IMR-90 (cell line): ENCODE measurements at regions not wholly inside any gene's neighbourhood (a gene's known extent, or its start where the extent isn't known, plus 50 kb on each side); places are given as distances from the start of the nearest gene placed in this dataset.
A peak's percentile ranks its signal among the peaks of the same experiment; 100 is the strongest.
"Not testable (repeated sequence)": the region's sequence is repeated elsewhere in the genome, so short reads cannot be mapped to it uniquely, and the experiment has no call there.

ENCODE experiments used
- ATAC-seq: fragments of 200-7000 bp; cut with Tn5 transposase; 2 replicates; pipeline ENCODE4 v1.9.1; 2020; ENCODE audit warnings: low read depth, mild to moderate bottlenecking, moderate library complexity
- BruUV-seq: library from RNA; stranded (reverse); fragments of 400-500 nt; replicated peaks from 2 replicates; lab custom pipeline; 2021; lab: Mats Ljungman, UMichigan
- CTCF ChIA-PET: fragments of 300-600 bp; formaldehyde crosslinking; extraction: SDS; loops from one replicate; lab custom pipeline; 2021; ENCODE audit warnings: antibody characterized with exemption; lab: Yijun Ruan, JAX
- POLR2A ChIA-PET: fragments of 300-600 bp; sonication (Branson Sonifier 250); formaldehyde crosslinking; loops from one replicate; lab custom pipeline; 2022; ENCODE audit warnings: antibody characterized with exemption; ENCODE audit not compliant: unreplicated experiment; lab: Charles Lee
- DNase-seq: peaks from one replicate; pipeline ENCODE4 v3.0.0; 2013
- H2AFZ ChIP-seq: replicated peaks from 2 replicates; pipeline ENCODE3; 2013; ENCODE audit warnings: low read length, mild to moderate bottlenecking; ENCODE audit not compliant: poor library complexity
- H2AK5ac ChIP-seq: 2 replicates; pipeline ENCODE4 v1.6.1; 2013; ENCODE audit warnings: low read depth, low read length, inconsistent platforms
- H2AK9ac ChIP-seq: replicated peaks from 2 replicates; pipeline ENCODE3; 2013; ENCODE audit warnings: mild to moderate bottlenecking, low read depth, low read length, moderate library complexity; ENCODE audit not compliant: poor library complexity
- H2BK120ac ChIP-seq: 2 replicates; pipeline ENCODE4 v1.6.1; 2013; ENCODE audit warnings: low read depth, low read length, inconsistent platforms
- H2BK15ac ChIP-seq: 3 replicates; pipeline ENCODE4 v1.6.1; 2013; ENCODE audit warnings: low read depth, low read length, inconsistent platforms
- H2BK20ac ChIP-seq: 2 replicates; pipeline ENCODE4 v1.6.1; 2013; ENCODE audit warnings: low read depth, mild to moderate bottlenecking, inconsistent platforms, low read length, moderate library complexity
- H2BK5ac ChIP-seq: 2 replicates; pipeline ENCODE4 v1.6.1; 2013; ENCODE audit warnings: mild to moderate bottlenecking, low read depth, low read length, inconsistent platforms; ENCODE audit not compliant: poor library complexity, severe bottlenecking
- H3K14ac ChIP-seq: replicated peaks from 2 replicates; pipeline ENCODE4 v1.6.1; 2013; ENCODE audit warnings: low read depth, low read length, inconsistent platforms
- H3K18ac ChIP-seq: 2 replicates; pipeline ENCODE4 v1.6.1; 2013; ENCODE audit warnings: low read depth, low read length, control low read depth
- H3K23ac ChIP-seq: 2 replicates; pipeline ENCODE4 v1.6.1; 2013; ENCODE audit warnings: low read depth, low read length, inconsistent platforms
- H3K27ac ChIP-seq: 2 replicates; pipeline ENCODE4 v1.5.1; 2013; ENCODE audit warnings: mild to moderate bottlenecking, control low read depth, low read length; ENCODE audit not compliant: insufficient read depth
- H3K27me3 ChIP-seq: 2 replicates; pipeline ENCODE4 v1.6.1; 2013; ENCODE audit warnings: low read length; ENCODE audit not compliant: control insufficient read depth, insufficient read depth
- H3K36me3 ChIP-seq: 2 replicates; pipeline ENCODE4 v1.6.1; 2013; ENCODE audit warnings: low read length, mixed read lengths; ENCODE audit not compliant: control insufficient read depth, insufficient read depth
- H3K4ac ChIP-seq: 2 replicates; pipeline ENCODE4 v1.6.1; 2013; ENCODE audit warnings: low read depth, low read length, inconsistent platforms
- H3K4me1 ChIP-seq: 2 replicates; pipeline ENCODE4 v1.6.1; 2013; ENCODE audit warnings: low read length, mixed read lengths; ENCODE audit not compliant: control insufficient read depth, insufficient read depth
- H3K4me2 ChIP-seq: 2 replicates; pipeline ENCODE4 v1.6.1; 2013; ENCODE audit warnings: low read depth, mild to moderate bottlenecking, control low read depth, low read length, moderate library complexity
- H3K4me3 ChIP-seq: 2 replicates; pipeline ENCODE4 v1.5.1; 2013; ENCODE audit warnings: low read depth, mild to moderate bottlenecking, control low read depth, low read length, moderate library complexity; ENCODE audit not compliant: insufficient read depth
- H3K56ac ChIP-seq: 2 replicates; pipeline ENCODE4 v1.6.1; 2013; ENCODE audit warnings: low read length, inconsistent platforms; ENCODE audit not compliant: insufficient read depth; ENCODE audit errors: extremely low read depth
- H3K79me1 ChIP-seq, 2 experiments: 2 replicates each; pipeline ENCODE4 v1.6.1; 2013; ENCODE audit warnings: low read length in 2 of 2, inconsistent platforms in 1 of 2, low read depth in 1 of 2
- H3K9ac ChIP-seq: 2 replicates; pipeline ENCODE4 v1.6.1; 2013; ENCODE audit warnings: low read depth, low read length, control low read depth
- H3K9me1 ChIP-seq: 2 replicates; pipeline ENCODE4 v1.6.1; 2013; ENCODE audit warnings: low read length, inconsistent platforms; ENCODE audit not compliant: insufficient read depth
- H3K9me3 ChIP-seq: 2 replicates; pipeline ENCODE4 v1.6.1; 2013; ENCODE audit warnings: low read length; ENCODE audit not compliant: control insufficient read depth, insufficient read depth
- H4K20me1 ChIP-seq: 2 replicates; pipeline ENCODE4 v1.6.1; 2013; ENCODE audit warnings: low read length, inconsistent platforms; ENCODE audit not compliant: insufficient read depth
- H4K5ac ChIP-seq: 2 replicates; pipeline ENCODE4 v1.6.1; 2013; ENCODE audit warnings: mild to moderate bottlenecking, low read depth, low read length, control low read depth
- H4K8ac ChIP-seq, 2 experiments: 2 replicates each; pipeline ENCODE4 v1.6.1; 2013; ENCODE audit warnings: low read depth in 2 of 2, low read length in 2 of 2, control low read depth in 1 of 2, inconsistent platforms in 1 of 2
- H4K91ac ChIP-seq: 2 replicates; pipeline ENCODE4 v1.6.1; 2013; ENCODE audit warnings: low read depth, low read length, inconsistent platforms; ENCODE audit not compliant: insufficient read depth
- BHLHE40 ChIP-seq: fragments of 150-350 bp; IDR thresholded peaks from 2 replicates; pipeline ENCODE4 v1.6.1; 2016; ENCODE audit warnings: mild to moderate bottlenecking, low read depth, low read length
- CEBPB ChIP-seq: IDR thresholded peaks from 2 replicates; pipeline ENCODE4 v1.6.1; 2012; ENCODE audit warnings: low read depth, low read length, improper control_type of control experiment
- CTCF ChIP-seq: conservative IDR thresholded peaks from 2 replicates; pipeline ENCODE4 v1.5.1; 2012; ENCODE audit warnings: mild to moderate bottlenecking, low read depth, low read length, improper control_type of control experiment
- RAD21 ChIP-seq: IDR thresholded peaks from 2 replicates; pipeline ENCODE4 v1.6.1; 2012; ENCODE audit warnings: low read length, improper control_type of control experiment
- WGBS, 2 experiments: methylation state at CpG; one replicate each; pipeline versions ENCODE4 v1.1.5 to v1.1.7; 2013; ENCODE audit warnings: missing lambda C conversion rate in 2 of 2; ENCODE audit not compliant: insufficient read length in 1 of 2; ENCODE audit errors: extremely low coverage in 2 of 2; 5-methylcytosine and 5-hydroxymethylcytosine counted together
- dilution Hi-C: fragments of 300-500 bp; cut with HindIII; formaldehyde crosslinking; loops from one replicate; pipeline ENCODE4 v1.14.3; 2018; ENCODE audit warnings: low sequenced_read_pairs; ENCODE audit not compliant: unreplicated experiment
- in situ Hi-C: fragments of 300-500 bp; cut with MboI; formaldehyde crosslinking; loops from 3 replicates; pipeline ENCODE4 v1.14.3; 2019; ENCODE audit warnings: low sequenced_read_pairs, inconsistent platforms, mixed read lengths
- intact Hi-C: fragments of 100-400 bp; cut with micrococcal nuclease; formaldehyde crosslinking; loops from 2 replicates; pipeline ENCODE4 v1.10.0; 2022

- Histone ChIP-seq H3K4me3 (no peak overlapping the region), H3K27me3 (no peaks in the 10 kb centered on the region), H3K79me1 (no peaks in the 10 kb centered on the region), H4K91ac (no peak overlapping the region), H3K36me3 (no peaks in the 10 kb centered on the region), H3K4me2 (no peak overlapping the region), H2AK9ac (no peak overlapping the region), H2BK120ac (no peak overlapping the region), H2BK15ac (no peak overlapping the region), H3K9me3 (no peaks in the 10 kb centered on the region), H3K9me1 (no peaks in the 10 kb centered on the region), H2BK20ac (no peak overlapping the region), H3K4me1 (no peaks in the 10 kb centered on the region), H4K20me1 (no peaks in the 10 kb centered on the region), H2AK5ac (no peak overlapping the region), H2AFZ (no peak overlapping the region), H3K56ac (no peak overlapping the region), H4K5ac (no peak overlapping the region), H3K23ac (no peak overlapping the region), H3K18ac (no peak overlapping the region), H3K27ac (no peak overlapping the region), H3K14ac (no peak overlapping the region), H3K9ac (no peak overlapping the region), H4K8ac (no peak overlapping the region), H3K4ac (no peak overlapping the region), H2BK5ac (no peak overlapping the region)
- TF ChIP-seq BHLHE40 (no peak), RAD21 (peak; percentile 45), CTCF (peak; percentile 30), CEBPB (no peak)
- CTCF ChIA-PET: interaction anchor here (0.7 kb wide), 1 partner anchor 231 kb away, joined by 4 read pairs; no protein-coding TSS in a partner anchor
- dilution Hi-C loops: no loop called here
- in situ Hi-C loops: no loop called here
- intact Hi-C loops: loop anchor here (1.0 to 10.0 kb wide), 2 partner anchors 438 to 836 kb away; no protein-coding TSS in a partner anchor
- POLR2A ChIA-PET: no interaction called here
- ATAC-seq (no peak), DNase-seq (peak; percentile 35)
- BruUV-seq: no TSS peak
Measured at GRCh38 chr1:238690415-238690814, 696.0 kb upstream of the CHRM3 start.

DNA sequence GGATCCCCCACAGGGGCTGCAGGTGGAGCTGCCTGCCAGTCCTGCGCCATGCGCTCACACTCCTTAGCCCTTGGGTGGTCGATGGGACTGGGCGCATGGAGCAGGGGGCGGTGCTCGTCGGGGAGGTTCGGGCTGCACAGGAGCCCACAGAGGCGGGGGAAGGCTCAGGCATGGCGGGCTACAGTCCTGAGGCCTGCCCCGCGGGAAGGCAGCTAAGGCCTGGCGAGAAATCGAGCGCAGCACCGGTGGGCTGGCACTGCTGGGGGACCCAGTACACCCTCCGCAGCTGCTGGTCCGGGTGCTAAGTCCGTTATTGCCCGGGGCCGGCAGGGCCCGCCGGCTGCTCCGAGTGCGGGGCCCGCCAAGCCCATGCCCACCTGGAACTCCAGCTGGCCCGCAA lies 701.8 kb upstream of the CHRM3 start:
- dilution Hi-C loops, H3K4me1 ChIP-seq, H3K79me1 ChIP-seq, H3K27ac ChIP-seq, H3K9ac ChIP-seq, in situ Hi-C loops, H2BK15ac ChIP-seq, H2BK20ac ChIP-seq, H2BK5ac ChIP-seq, H3K36me3 ChIP-seq, BruUV-seq, H4K91ac ChIP-seq, H3K27me3 ChIP-seq, H3K9me3 ChIP-seq, H2BK120ac ChIP-seq, H3K9me1 ChIP-seq, H3K18ac ChIP-seq, H3K4me3 ChIP-seq, H4K5ac ChIP-seq, DNase-seq, CTCF ChIA-PET, H2AFZ ChIP-seq, ATAC-seq, H2AK9ac ChIP-seq, H4K8ac ChIP-seq, intact Hi-C loops, H3K23ac ChIP-seq, H3K4ac ChIP-seq, H4K20me1 ChIP-seq, H2AK5ac ChIP-seq, H3K56ac ChIP-seq, POLR2A ChIA-PET, H3K14ac ChIP-seq, H3K4me2 ChIP-seq: not testable (repeated sequence)
- 98% methylated on average over 7 of the region's 27 CpGs; no CpG with 5 or more reads in 1 of the 2 experiments for WGBS, 2 experiments
